H1 (cell line): ENCODE measurements at regions not wholly inside any gene's neighbourhood (a gene's known extent, or its start where the extent isn't known, plus 50 kb on each side); places are given as distances from the start of the nearest gene placed in this dataset.

ENCODE experiments used
- NANOG ChIP-seq: IDR thresholded peaks from 2 replicates; pipeline ENCODE4 v1.6.1; 2011; ENCODE audit warnings: low read length, low read depth, mild to moderate bottlenecking, inconsistent platforms; ENCODE audit not compliant: insufficient read depth, poor library complexity, severe bottlenecking

GRCh38 chr11:90510839-90511238 lies 288.0 kb upstream of the CHORDC1 start (continued):
- no peak for TF ChIP-seq NANOG
